Sigmoid colon (tissue), 4 donors: ENCODE measurements at regions not wholly inside any gene's neighbourhood (a gene's known extent, or its start where the extent isn't known, plus 50 kb on each side); places are given as distances from the start of the nearest gene placed in this dataset.

Experiments
- POLR2A ChIP-seq, 2 donors: fragments of 450-650 bp; IDR thresholded peaks; one replicate each; pipeline ENCODE4 v1.6.1; 2016; ENCODE audit warnings: antibody characterized with exemption in 2 of 2, mild to moderate bottlenecking in 2 of 2, moderate library complexity in 2 of 2
- POLR2AphosphoS5 ChIP-seq, 4 donors: sonication (generic); formaldehyde crosslinking; IDR thresholded peaks; one replicate each; pipeline ENCODE4 v1.6.1; 2017; ENCODE audit warnings: antibody characterized with exemption in 4 of 4
- TF ChIP-seq, protein P1 (sequence below), 4 experiments: fragments of 450-650 bp in 3 of 4; fragments of 200-600 bp in 1 of 4; IDR thresholded peaks; one replicate each; pipeline ENCODE4 v1.5.1; 2016 to 2019; ENCODE audit warnings: antibody characterized with exemption in 4 of 4, mild to moderate bottlenecking in 3 of 4, moderate library complexity in 2 of 4

DNA sequence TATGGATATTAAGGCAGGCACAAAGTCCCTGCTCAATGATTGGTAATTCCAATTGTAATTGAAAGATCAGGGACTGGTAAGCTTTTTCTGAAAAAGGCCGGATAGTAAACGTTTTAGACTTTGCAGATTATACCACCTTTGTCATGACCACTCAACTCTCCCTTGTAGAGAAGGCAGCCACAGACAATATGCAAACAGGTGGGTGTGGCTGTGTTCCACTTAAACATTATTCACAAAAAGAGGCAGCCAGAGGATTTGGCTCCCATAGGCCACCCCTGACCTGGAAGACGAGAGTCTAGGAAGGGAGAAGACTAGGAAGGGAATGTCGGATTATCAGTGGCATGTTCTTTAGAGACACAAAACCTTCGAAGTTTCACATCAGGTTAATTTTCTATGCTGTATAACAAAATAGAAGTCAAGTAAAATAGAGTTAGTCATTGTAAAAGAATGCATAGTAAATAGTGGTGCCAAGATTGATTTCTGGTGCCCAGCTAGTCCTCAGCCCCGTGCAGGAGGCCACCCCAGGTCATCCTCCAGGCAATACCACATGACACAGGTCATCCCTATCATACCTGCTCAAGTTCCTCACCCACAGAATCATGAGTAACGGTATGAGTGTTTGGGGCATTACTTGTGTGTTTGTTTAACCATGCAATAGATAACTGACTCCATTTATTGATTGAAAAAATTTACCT is 193.8 kb downstream of the PLPP4 start:
- TF ChIP-seq POLR2AphosphoS5 (IDR thresholded peaks at IDR 0.05) = no peak
- TF ChIP-seq, protein P1, sequence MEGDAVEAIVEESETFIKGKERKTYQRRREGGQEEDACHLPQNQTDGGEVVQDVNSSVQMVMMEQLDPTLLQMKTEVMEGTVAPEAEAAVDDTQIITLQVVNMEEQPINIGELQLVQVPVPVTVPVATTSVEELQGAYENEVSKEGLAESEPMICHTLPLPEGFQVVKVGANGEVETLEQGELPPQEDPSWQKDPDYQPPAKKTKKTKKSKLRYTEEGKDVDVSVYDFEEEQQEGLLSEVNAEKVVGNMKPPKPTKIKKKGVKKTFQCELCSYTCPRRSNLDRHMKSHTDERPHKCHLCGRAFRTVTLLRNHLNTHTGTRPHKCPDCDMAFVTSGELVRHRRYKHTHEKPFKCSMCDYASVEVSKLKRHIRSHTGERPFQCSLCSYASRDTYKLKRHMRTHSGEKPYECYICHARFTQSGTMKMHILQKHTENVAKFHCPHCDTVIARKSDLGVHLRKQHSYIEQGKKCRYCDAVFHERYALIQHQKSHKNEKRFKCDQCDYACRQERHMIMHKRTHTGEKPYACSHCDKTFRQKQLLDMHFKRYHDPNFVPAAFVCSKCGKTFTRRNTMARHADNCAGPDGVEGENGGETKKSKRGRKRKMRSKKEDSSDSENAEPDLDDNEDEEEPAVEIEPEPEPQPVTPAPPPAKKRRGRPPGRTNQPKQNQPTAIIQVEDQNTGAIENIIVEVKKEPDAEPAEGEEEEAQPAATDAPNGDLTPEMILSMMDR (IDR thresholded peaks at IDR 0.05) = no peak
- TF ChIP-seq POLR2A (IDR thresholded peaks at IDR 0.05) = no peak
